ENCODE measurements at regions not wholly inside any gene's neighbourhood (a gene's known extent, or its start where the extent isn't known, plus 50 kb on each side); places are given as distances from the start of the nearest gene placed in this dataset.

- H3K36me3 ChIP-seq, result no peaks in the 10 kb centered on the region
- H3K27me3 ChIP-seq (replicated peaks; ENCODE audit: insufficient read depth), result no peaks in the 10 kb centered on the region
- no peak for TF ChIP-seq CTCF (IDR thresholded peaks at IDR 0.05)
- DNase-seq (ENCODE audit: low spot score), result no peak
- H3K27ac ChIP-seq, result no peak overlapping the region
- H3K4me1 ChIP-seq (ENCODE audit: control insufficient read depth in 1 of 2, low read depth in 2 of 2), result no peaks in the 10 kb centered on the region
- no peaks in the 10 kb centered on the region for H3K9me3 ChIP-seq
- ATAC-seq (ENCODE audit: insufficient number of reproducible peaks, low FRiP score, low read depth), result no peak
- H3K4me3 ChIP-seq, result no peak overlapping the region
Measured at GRCh38 chr7:121544238-121544637, 148.1 kb upstream of the FAM3C start.

- DNase-seq (ENCODE audit: low spot score) (no peak), ATAC-seq (ENCODE audit: insufficient number of reproducible peaks, low FRiP score, low read depth) (no peak)
- no peaks in the 10 kb centered on the region for H3K4me1 ChIP-seq (ENCODE audit: control insufficient read depth in 1 of 2, low read depth in 2 of 2)
- H3K9me3 ChIP-seq, result no peaks in the 10 kb centered on the region
- H3K4me3 ChIP-seq, result no peak overlapping the region
- H3K27me3 ChIP-seq (replicated peaks; ENCODE audit: insufficient read depth), result no peaks in the 10 kb centered on the region
- TF ChIP-seq CTCF (IDR thresholded peaks at IDR 0.05), result no peak
- H3K27ac ChIP-seq, result no peak overlapping the region
- no peaks in the 10 kb centered on the region for H3K36me3 ChIP-seq
Measured at GRCh38 chr7:121541457-121541856, 145.3 kb upstream of the FAM3C start.

GRCh38 chr7:121540138-121540537 lies 144.0 kb upstream of the FAM3C start:
- ATAC-seq (ENCODE audit: insufficient number of reproducible peaks, low FRiP score, low read depth) (no peak), DNase-seq (ENCODE audit: low spot score) (no peak)
- H3K27ac ChIP-seq, result no peak overlapping the region
- no peak for TF ChIP-seq CTCF (IDR thresholded peaks at IDR 0.05)
- H3K27me3 ChIP-seq (replicated peaks; ENCODE audit: insufficient read depth), result no peaks in the 10 kb centered on the region
- no peaks in the 10 kb centered on the region for H3K36me3 ChIP-seq
- H3K4me1 ChIP-seq (ENCODE audit: control insufficient read depth in 1 of 2, low read depth in 2 of 2), result no peaks in the 10 kb centered on the region
- no peak overlapping the region for H3K4me3 ChIP-seq
- H3K9me3 ChIP-seq, result no peaks in the 10 kb centered on the region

- H3K27me3 ChIP-seq (replicated peaks; ENCODE audit: insufficient read depth), result no peaks in the 10 kb centered on the region
Measured at GRCh38 chr7:121537031-121537430, 140.9 kb upstream of the FAM3C start.

GRCh38 chr7:121531175-121532070 lies 135.3 kb upstream of the FAM3C start:
- Histone ChIP-seq H3K27ac (no peak overlapping the region), H3K4me3 (no peak overlapping the region), H3K9me3 (no peaks in the 10 kb centered on the region), H3K36me3 (no peaks in the 10 kb centered on the region), H3K4me1 (ENCODE audit: control insufficient read depth in 1 of 2, low read depth in 2 of 2) (no peaks in the 10 kb centered on the region), H3K27me3 (replicated peaks; ENCODE audit: insufficient read depth) (no peaks in the 10 kb centered on the region)
- no peak for TF ChIP-seq CTCF (IDR thresholded peaks at IDR 0.05)
- DNase-seq (ENCODE audit: low spot score) (no peak), ATAC-seq (ENCODE audit: insufficient number of reproducible peaks, low FRiP score, low read depth) (no peak)

More at GRCh38 chr7:121537031-121537430, 140.9 kb upstream of the FAM3C start:
- no peak overlapping the region for H3K4me3 ChIP-seq
- no peak for ATAC-seq (ENCODE audit: insufficient number of reproducible peaks, low FRiP score, low read depth)
- no peaks in the 10 kb centered on the region for H3K4me1 ChIP-seq (ENCODE audit: control insufficient read depth in 1 of 2, low read depth in 2 of 2)
- no peak for DNase-seq (ENCODE audit: low spot score)
- H3K36me3 ChIP-seq, result no peaks in the 10 kb centered on the region
- H3K9me3 ChIP-seq, result no peaks in the 10 kb centered on the region
- TF ChIP-seq CTCF (IDR thresholded peaks at IDR 0.05), result no peak
- no peak overlapping the region for H3K27ac ChIP-seq
